SK-N-SH (cell line): ENCODE measurements at regions not wholly inside any gene's neighbourhood (a gene's known extent, or its start where the extent isn't known, plus 50 kb on each side); places are given as distances from the start of the nearest gene placed in this dataset.
A peak's percentile ranks its signal among the peaks of the same experiment; 100 is the strongest.
"Not testable (repeated sequence)": the region's sequence is repeated elsewhere in the genome, so short reads cannot be mapped to it uniquely, and the experiment has no call there.

Experiments used
- CTCF ChIA-PET: fragments of 300-600, 350-600 bp; formaldehyde crosslinking; extraction: SDS; loops from one replicate; lab custom pipeline; 2021; lab: Yijun Ruan, JAX
- POLR2A ChIA-PET: fragments of 350-600 bp; sonication (Branson Sonifier 250); formaldehyde crosslinking; extraction: SDS; loops from one replicate; lab custom pipeline; 2020; ENCODE audit warnings: antibody characterized with exemption, inconsistent platforms; lab: Yijun Ruan, JAX
- DNase-seq: peaks from one replicate; pipeline ENCODE4 v3.0.0; 2012
- H2AFZ ChIP-seq: fragments of 200-600 bp; sonication (generic); 2 replicates; pipeline ENCODE4 v1.8.1; 2016; ENCODE audit warnings: antibody characterized with exemption, mild to moderate bottlenecking, low read depth
- H3F3A ChIP-seq: fragments of 200-600 bp; sonication (generic); replicated peaks from 2 replicates; pipeline ENCODE3; 2016; ENCODE audit warnings: antibody characterized with exemption, mild to moderate bottlenecking; ENCODE audit not compliant: insufficient read depth
- H3K27ac ChIP-seq, 2 experiments: fragments of 200-500 bp in 1 of 2; fragments of 200-600 bp in 1 of 2; sonication (Bioruptor generic) in 1 of 2; sonication (generic), shearing (Covaris generic) in 1 of 2; 2 replicates each; pipeline versions ENCODE4 v1.5.1 to v1.6.1; 2014 to 2016; ENCODE audit warnings: low read depth in 2 of 2, inconsistent platforms in 1 of 2, low read length in 1 of 2, mild to moderate bottlenecking in 1 of 2, mixed read lengths in 1 of 2
- H3K27me3 ChIP-seq: fragments of 200-600 bp; sonication (generic), shearing (Covaris generic); 2 replicates; pipeline ENCODE4 v1.6.1; 2016; ENCODE audit warnings: mixed run types; ENCODE audit not compliant: insufficient read depth
- H3K36me3 ChIP-seq, 2 experiments: fragments of 200-500 bp in 1 of 2; fragments of 200-600 bp in 1 of 2; sonication (Bioruptor generic) in 1 of 2; sonication (generic) in 1 of 2; replicated peaks in 1 of 2; 2 replicates each; pipeline versions ENCODE3 to v1.5.1; 2014 to 2016; ENCODE audit warnings: low read length in 1 of 2, mild to moderate bottlenecking in 1 of 2; ENCODE audit not compliant: insufficient read depth in 2 of 2, control insufficient read depth in 1 of 2
- H3K4me1 ChIP-seq, 2 experiments: fragments of 200-500 bp in 1 of 2; fragments of 200-600 bp in 1 of 2; sonication (Bioruptor generic) in 1 of 2; sonication (generic), shearing (Covaris generic) in 1 of 2; 2 replicates each; pipeline versions ENCODE4 v1.5.1 to v1.6.1; 2014 to 2016; ENCODE audit warnings: low read depth in 1 of 2, low read length in 1 of 2, mixed run types in 1 of 2; ENCODE audit not compliant: insufficient read depth in 2 of 2, control insufficient read depth in 1 of 2
- H3K4me2 ChIP-seq: fragments of 200-600 bp; sonication (generic), shearing (Covaris generic); 2 replicates; pipeline ENCODE4 v1.6.1; 2017; ENCODE audit warnings: mixed run types
- H3K4me3 ChIP-seq, 2 experiments: fragments of 200-500 bp in 1 of 2; fragments of 200-600 bp in 1 of 2; sonication (Bioruptor generic) in 1 of 2; sonication (generic), shearing (Covaris generic) in 1 of 2; 2 replicates each; pipeline versions ENCODE4 v1.5.1 to v1.8.1; 2014 to 2016; ENCODE audit warnings: low read depth in 2 of 2, inconsistent platforms in 1 of 2, low read length in 1 of 2, mild to moderate bottlenecking in 1 of 2, mixed read lengths in 1 of 2, moderate library complexity in 1 of 2
- H3K79me2 ChIP-seq: fragments of 200-600 bp; sonication (generic); 2 replicates; pipeline ENCODE4 v1.8.1; 2017; ENCODE audit warnings: mild to moderate bottlenecking; ENCODE audit not compliant: insufficient read depth
- H3K9ac ChIP-seq: fragments of 200-600 bp; sonication (generic); 2 replicates; pipeline ENCODE4 v1.6.1; 2017; ENCODE audit warnings: mixed run types
- H3K9me2 ChIP-seq: fragments of 200-600 bp; sonication (generic); 2 replicates; pipeline ENCODE4 v1.6.1; 2017; ENCODE audit warnings: mixed run types
- H3K9me3 ChIP-seq: fragments of 200-600 bp; sonication (generic); 2 replicates; pipeline ENCODE4 v1.6.1; 2017; ENCODE audit warnings: mixed run types, mild to moderate bottlenecking, moderate library complexity
- H4K20me1 ChIP-seq: fragments of 200-600 bp; sonication (generic); 2 replicates; pipeline ENCODE4 v1.6.1; 2017; ENCODE audit warnings: mild to moderate bottlenecking, mixed run types; ENCODE audit not compliant: insufficient read depth
- CTCF ChIP-seq: fragments of 200-600 bp; sonication (generic); IDR thresholded peaks from 2 replicates; pipeline ENCODE4 v1.6.1; 2017; ENCODE audit warnings: antibody characterized with exemption, mild to moderate bottlenecking, moderate library complexity
- REST ChIP-seq: IDR thresholded peaks from 2 replicates; pipeline ENCODE4 v1.6.1; 2012; ENCODE audit warnings: mild to moderate bottlenecking, low read depth, low read length, moderate library complexity
- TCF12 ChIP-seq: IDR thresholded peaks from 2 replicates; pipeline ENCODE4 v1.4.0; 2012
- WGBS: methylation state at CpG from one replicate; pipeline ENCODE4 v1.1.6; 2017; ENCODE audit warnings: low lambda C conversion rate; 5-methylcytosine and 5-hydroxymethylcytosine counted together

- H3K27ac ChIP-seq, H4K20me1 ChIP-seq, H2AFZ ChIP-seq, H3K9ac ChIP-seq, CTCF ChIA-PET, DNase-seq, H3K4me2 ChIP-seq, H3K9me2 ChIP-seq, H3K27me3 ChIP-seq, H3K9me3 ChIP-seq, H3K36me3 ChIP-seq, H3K4me3 ChIP-seq, H3K79me2 ChIP-seq, H3F3A ChIP-seq, POLR2A ChIA-PET, H3K4me1 ChIP-seq: not testable (repeated sequence)
- 41% methylated on average over 3 of the region's 3 CpGs for WGBS
Measured at GRCh38 chr1:102497810-102498209, 501.1 kb upstream of the OLFM3 start.

- WGBS = 38% methylated on average over 1 of the region's 1 CpG
- H3K36me3 ChIP-seq = no peaks in the 10 kb centered on the region
- H3K27me3 ChIP-seq = no peaks in the 10 kb centered on the region
- DNase-seq = peak; percentile 2
- no peak overlapping the region for H3K4me3 ChIP-seq
- H3K79me2 ChIP-seq = no peaks in the 10 kb centered on the region
- CTCF ChIA-PET = no interaction called here
- no peak overlapping the region for H3K4me2 ChIP-seq
- H3K27ac ChIP-seq = no peak overlapping the region
- H3F3A ChIP-seq = no peaks in the 10 kb centered on the region
- no peak overlapping the region for H3K9ac ChIP-seq
- no peak for TF ChIP-seq CTCF
- TF ChIP-seq REST = no peak
- TF ChIP-seq, all 33 proteins: peak for 0
- H4K20me1 ChIP-seq = no peaks in the 10 kb centered on the region
- H3K9me2 ChIP-seq = no peaks in the 10 kb centered on the region
- H3K4me1 ChIP-seq = no peaks in the 10 kb centered on the region
- no peak overlapping the region for H2AFZ ChIP-seq
- H3K9me3 ChIP-seq = no peaks in the 10 kb centered on the region
- POLR2A ChIA-PET = no interaction called here
Measured at GRCh38 chr1:102472520-102472919, 475.8 kb upstream of the OLFM3 start.

GRCh38 chr1:102470767-102471166 lies 474.0 kb upstream of the OLFM3 start:
- no peak for DNase-seq
- Histone ChIP-seq H3K79me2 (no peaks in the 10 kb centered on the region), H3K36me3 (no peaks in the 10 kb centered on the region), H3K4me1 (no peaks in the 10 kb centered on the region), H3K4me3 (no peak overlapping the region), H3K27ac (no peak overlapping the region), H3K9ac (no peak overlapping the region), H3F3A (no peaks in the 10 kb centered on the region), H3K27me3 (no peaks in the 10 kb centered on the region), H3K9me3 (no peaks in the 10 kb centered on the region), H3K4me2 (no peak overlapping the region), H2AFZ (no peak overlapping the region), H4K20me1 (no peaks in the 10 kb centered on the region), H3K9me2 (no peaks in the 10 kb centered on the region)
- POLR2A ChIA-PET = no interaction called here
- CTCF ChIA-PET = no interaction called here
- no peak for TF ChIP-seq TCF12
- 73% methylated on average over 2 of the region's 2 CpGs for WGBS
